GM23338 (cell line): ENCODE measurements at regions not wholly inside any gene's neighbourhood (a gene's known extent, or its start where the extent isn't known, plus 50 kb on each side); places are given as distances from the start of the nearest gene placed in this dataset.

ENCODE experiments used
- ATAC-seq: fragments of 200-7000 bp; cut with Tn5 transposase; 3 replicates; pipeline ENCODE4 v1.9.1; 2020
- DNase-seq: peaks from one replicate; pipeline ENCODE4 v3.0.0-alpha.2; 2015; ENCODE audit warnings: low spot score
- H2AFZ ChIP-seq: fragments of 200-600 bp; sonication (generic); 2 replicates; pipeline ENCODE4 v1.8.0; 2016; ENCODE audit warnings: antibody characterized with exemption, mild to moderate bottlenecking, moderate library complexity
- H3F3A ChIP-seq: fragments of 200-600 bp; sonication (generic); replicated peaks from 2 replicates; pipeline ENCODE4 v1.8.0; 2017; ENCODE audit warnings: antibody characterized with exemption, mixed run types, low read depth
- H3K27ac ChIP-seq: fragments of 200-600 bp; sonication (generic); 2 replicates; pipeline ENCODE4 v1.6.1; 2016; ENCODE audit warnings: low read depth
- H3K27me3 ChIP-seq: fragments of 200-600 bp; sonication (generic); 2 replicates; pipeline ENCODE4 v1.8.0; 2016; ENCODE audit warnings: mild to moderate bottlenecking, mixed run types, moderate library complexity; ENCODE audit not compliant: insufficient read depth
- H3K36me3 ChIP-seq: fragments of 200-600 bp; sonication (generic); 2 replicates; pipeline ENCODE4 v1.8.0; 2016; ENCODE audit warnings: mild to moderate bottlenecking; ENCODE audit not compliant: insufficient read depth
- H3K4me1 ChIP-seq: fragments of 200-600 bp; sonication (generic); 2 replicates; pipeline ENCODE4 v1.8.0; 2016; ENCODE audit warnings: mild to moderate bottlenecking, moderate library complexity; ENCODE audit not compliant: insufficient read depth
- H3K4me2 ChIP-seq: fragments of 200-600 bp; sonication (generic); 2 replicates; pipeline ENCODE4 v1.7.1; 2017; ENCODE audit warnings: mixed run types
- H3K4me3 ChIP-seq: fragments of 200-600 bp; sonication (generic); 2 replicates; pipeline ENCODE4 v1.6.1; 2016; ENCODE audit warnings: mixed run types
- H3K79me2 ChIP-seq: fragments of 200-600 bp; sonication (generic); replicated peaks from 2 replicates; pipeline ENCODE4 v1.8.0; 2017; ENCODE audit warnings: mild to moderate bottlenecking; ENCODE audit not compliant: insufficient read depth
- H3K9me2 ChIP-seq: fragments of 200-600 bp; sonication (generic); 2 replicates; pipeline ENCODE4 v1.8.0; 2017; ENCODE audit not compliant: insufficient read depth
- H4K20me1 ChIP-seq: fragments of 200-600 bp; sonication (generic); replicated peaks from 2 replicates; pipeline ENCODE4 v1.8.0; 2017; ENCODE audit warnings: mild to moderate bottlenecking; ENCODE audit not compliant: insufficient read depth
- H3K27ac Mint-ChIP-seq: 2 replicates; pipeline ENCODE4 v1.8.0; 2020; ENCODE audit warnings: inconsistent platforms, mild to moderate bottlenecking, moderate library complexity, mixed read lengths
- H3K27me3 Mint-ChIP-seq: 3 replicates; pipeline ENCODE4 v1.8.0; 2022; ENCODE audit warnings: low read depth, mild to moderate bottlenecking, moderate library complexity, mixed read lengths, inconsistent platforms; ENCODE audit not compliant: insufficient read depth, poor library complexity
- H3K36me3 Mint-ChIP-seq: 3 replicates; pipeline ENCODE4 v1.8.0; 2021; ENCODE audit warnings: low read depth, mild to moderate bottlenecking, inconsistent platforms, moderate library complexity, mixed read lengths
- H3K4me1 Mint-ChIP-seq: 3 replicates; pipeline ENCODE4 v1.8.0; 2020; ENCODE audit warnings: mild to moderate bottlenecking, inconsistent platforms, mixed read lengths
- H3K4me3 Mint-ChIP-seq: 3 replicates; pipeline ENCODE4 v1.8.0; 2021; ENCODE audit warnings: moderate library complexity, mild to moderate bottlenecking, inconsistent platforms, mixed read lengths
- H3K9me3 Mint-ChIP-seq: 3 replicates; pipeline ENCODE4 v1.8.0; 2020; ENCODE audit warnings: moderate library complexity, mild to moderate bottlenecking, inconsistent platforms, mixed read lengths
- CREB1 ChIP-seq: fragments of 250-450 bp; sonication (Bioruptor Pico); IDR thresholded peaks from 2 replicates; pipeline ENCODE4 v1.5.0; 2020; ENCODE audit warnings: low read depth, mild to moderate bottlenecking, moderate library complexity
- EZH2 ChIP-seq: fragments of 200-600 bp; sonication (generic); IDR thresholded peaks from one replicate; pipeline ENCODE4 v1.8.0; 2017; ENCODE audit warnings: antibody characterized with exemption, mild to moderate bottlenecking, low read depth; ENCODE audit not compliant: unreplicated experiment
- EZH2phosphoT487 ChIP-seq: fragments of 200-600 bp; sonication (generic); IDR thresholded peaks from one replicate; pipeline ENCODE4 v1.8.1; 2018; ENCODE audit warnings: antibody characterized with exemption; ENCODE audit not compliant: unreplicated experiment
- JUNB ChIP-seq: IDR thresholded peaks from one replicate; pipeline ENCODE4 v1.6.1; 2016; ENCODE audit warnings: antibody characterized with exemption; ENCODE audit not compliant: unreplicated experiment
- NANOG ChIP-seq: IDR thresholded peaks from 2 replicates; pipeline ENCODE4 v1.6.1; 2016; ENCODE audit warnings: antibody characterized with exemption, borderline replicate concordance
- POLR2AphosphoS5 ChIP-seq: IDR thresholded peaks from 2 replicates; pipeline ENCODE4 v1.6.1; 2016; ENCODE audit warnings: antibody characterized with exemption, low read depth
- STAT1 ChIP-seq: IDR thresholded peaks from one replicate; pipeline ENCODE4 v1.6.1; 2016; ENCODE audit warnings: antibody characterized with exemption; ENCODE audit not compliant: unreplicated experiment
- ZNF114 ChIP-seq: fragments of 250-450 bp; sonication (Bioruptor Pico); IDR thresholded peaks from 2 replicates; pipeline ENCODE4 v1.5.0; 2020; ENCODE audit warnings: mild to moderate bottlenecking, moderate library complexity
- ZNF331 ChIP-seq: fragments of 250-450 bp; sonication (Bioruptor Pico); IDR thresholded peaks from 2 replicates; pipeline ENCODE4 v1.5.0; 2020; ENCODE audit warnings: low read depth, mild to moderate bottlenecking, moderate library complexity
- TF ChIP-seq, protein P1 (sequence below): fragments of 250-450 bp; sonication (Bioruptor Pico); IDR thresholded peaks from 2 replicates; pipeline ENCODE4 v1.5.0; 2020; ENCODE audit warnings: mild to moderate bottlenecking, moderate library complexity
- TF ChIP-seq, protein P2 (sequence below): IDR thresholded peaks from one replicate; pipeline ENCODE4 v1.6.1; 2018; ENCODE audit warnings: antibody characterized with exemption; ENCODE audit not compliant: unreplicated experiment
- TF ChIP-seq, protein P3 (sequence below), 2 experiments: fragments of 200-600 bp in 1 of 2; sonication (generic) in 1 of 2; conservative IDR thresholded peaks; 2 replicates each; pipeline versions ENCODE4 v1.5.1 to v1.6.1; 2016 to 2017; ENCODE audit warnings: antibody characterized with exemption in 2 of 2, low read depth in 2 of 2, mild to moderate bottlenecking in 2 of 2, moderate library complexity in 1 of 2
- TF ChIP-seq, protein P4 (sequence below): IDR thresholded peaks from 2 replicates; pipeline ENCODE4 v1.6.1; 2016; ENCODE audit warnings: antibody characterized with exemption

DNA sequence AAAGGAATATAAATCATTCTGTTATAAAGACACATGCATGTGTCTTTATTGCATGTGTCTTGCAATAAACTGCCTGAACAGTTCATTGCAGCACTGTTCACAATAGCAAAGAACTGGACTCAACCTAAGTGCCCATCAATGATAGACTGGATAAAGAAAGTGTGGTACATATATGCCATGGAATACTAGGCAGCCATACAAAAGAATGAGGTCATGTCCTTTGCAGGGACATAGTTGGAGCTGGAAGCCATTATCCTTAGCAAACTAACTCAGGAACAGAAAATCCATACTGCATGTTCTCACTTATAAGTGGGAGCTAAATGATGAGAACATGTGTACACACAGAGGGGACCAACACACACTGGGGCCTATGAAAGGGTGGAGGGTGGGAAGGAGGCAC is 63.7 kb upstream of the CHD1 start:
- 0 out of 2 replicates have a peak, but pooled peaks cover 3% of the 10 kb centered on the region for H3K9me2 ChIP-seq
- H2AFZ ChIP-seq: no peak overlapping the region
- Mint-ChIP-seq H3K27ac (no peak overlapping the region), H3K9me3 (no peaks in the 10 kb centered on the region), H3K4me3 (no peak overlapping the region), H3K27me3 (peaks cover 2% of the 10 kb centered on the region), H3K36me3 (no peaks in the 10 kb centered on the region), H3K4me1 (no peaks in the 10 kb centered on the region)
- H4K20me1 ChIP-seq: no peaks in the 10 kb centered on the region
- no peak overlapping the region for H3K4me3 ChIP-seq
- H3K4me1 ChIP-seq: no peaks in the 10 kb centered on the region
- ATAC-seq: no peak
- no peak overlapping the region for H3K27ac ChIP-seq
- no peaks in the 10 kb centered on the region for H3K27me3 ChIP-seq
- H3K36me3 ChIP-seq: no peaks in the 10 kb centered on the region
- TF ChIP-seq JUNB: no peak
- no peak for TF ChIP-seq ZNF331
- no peak for TF ChIP-seq ZNF114
- TF ChIP-seq, protein P1, sequence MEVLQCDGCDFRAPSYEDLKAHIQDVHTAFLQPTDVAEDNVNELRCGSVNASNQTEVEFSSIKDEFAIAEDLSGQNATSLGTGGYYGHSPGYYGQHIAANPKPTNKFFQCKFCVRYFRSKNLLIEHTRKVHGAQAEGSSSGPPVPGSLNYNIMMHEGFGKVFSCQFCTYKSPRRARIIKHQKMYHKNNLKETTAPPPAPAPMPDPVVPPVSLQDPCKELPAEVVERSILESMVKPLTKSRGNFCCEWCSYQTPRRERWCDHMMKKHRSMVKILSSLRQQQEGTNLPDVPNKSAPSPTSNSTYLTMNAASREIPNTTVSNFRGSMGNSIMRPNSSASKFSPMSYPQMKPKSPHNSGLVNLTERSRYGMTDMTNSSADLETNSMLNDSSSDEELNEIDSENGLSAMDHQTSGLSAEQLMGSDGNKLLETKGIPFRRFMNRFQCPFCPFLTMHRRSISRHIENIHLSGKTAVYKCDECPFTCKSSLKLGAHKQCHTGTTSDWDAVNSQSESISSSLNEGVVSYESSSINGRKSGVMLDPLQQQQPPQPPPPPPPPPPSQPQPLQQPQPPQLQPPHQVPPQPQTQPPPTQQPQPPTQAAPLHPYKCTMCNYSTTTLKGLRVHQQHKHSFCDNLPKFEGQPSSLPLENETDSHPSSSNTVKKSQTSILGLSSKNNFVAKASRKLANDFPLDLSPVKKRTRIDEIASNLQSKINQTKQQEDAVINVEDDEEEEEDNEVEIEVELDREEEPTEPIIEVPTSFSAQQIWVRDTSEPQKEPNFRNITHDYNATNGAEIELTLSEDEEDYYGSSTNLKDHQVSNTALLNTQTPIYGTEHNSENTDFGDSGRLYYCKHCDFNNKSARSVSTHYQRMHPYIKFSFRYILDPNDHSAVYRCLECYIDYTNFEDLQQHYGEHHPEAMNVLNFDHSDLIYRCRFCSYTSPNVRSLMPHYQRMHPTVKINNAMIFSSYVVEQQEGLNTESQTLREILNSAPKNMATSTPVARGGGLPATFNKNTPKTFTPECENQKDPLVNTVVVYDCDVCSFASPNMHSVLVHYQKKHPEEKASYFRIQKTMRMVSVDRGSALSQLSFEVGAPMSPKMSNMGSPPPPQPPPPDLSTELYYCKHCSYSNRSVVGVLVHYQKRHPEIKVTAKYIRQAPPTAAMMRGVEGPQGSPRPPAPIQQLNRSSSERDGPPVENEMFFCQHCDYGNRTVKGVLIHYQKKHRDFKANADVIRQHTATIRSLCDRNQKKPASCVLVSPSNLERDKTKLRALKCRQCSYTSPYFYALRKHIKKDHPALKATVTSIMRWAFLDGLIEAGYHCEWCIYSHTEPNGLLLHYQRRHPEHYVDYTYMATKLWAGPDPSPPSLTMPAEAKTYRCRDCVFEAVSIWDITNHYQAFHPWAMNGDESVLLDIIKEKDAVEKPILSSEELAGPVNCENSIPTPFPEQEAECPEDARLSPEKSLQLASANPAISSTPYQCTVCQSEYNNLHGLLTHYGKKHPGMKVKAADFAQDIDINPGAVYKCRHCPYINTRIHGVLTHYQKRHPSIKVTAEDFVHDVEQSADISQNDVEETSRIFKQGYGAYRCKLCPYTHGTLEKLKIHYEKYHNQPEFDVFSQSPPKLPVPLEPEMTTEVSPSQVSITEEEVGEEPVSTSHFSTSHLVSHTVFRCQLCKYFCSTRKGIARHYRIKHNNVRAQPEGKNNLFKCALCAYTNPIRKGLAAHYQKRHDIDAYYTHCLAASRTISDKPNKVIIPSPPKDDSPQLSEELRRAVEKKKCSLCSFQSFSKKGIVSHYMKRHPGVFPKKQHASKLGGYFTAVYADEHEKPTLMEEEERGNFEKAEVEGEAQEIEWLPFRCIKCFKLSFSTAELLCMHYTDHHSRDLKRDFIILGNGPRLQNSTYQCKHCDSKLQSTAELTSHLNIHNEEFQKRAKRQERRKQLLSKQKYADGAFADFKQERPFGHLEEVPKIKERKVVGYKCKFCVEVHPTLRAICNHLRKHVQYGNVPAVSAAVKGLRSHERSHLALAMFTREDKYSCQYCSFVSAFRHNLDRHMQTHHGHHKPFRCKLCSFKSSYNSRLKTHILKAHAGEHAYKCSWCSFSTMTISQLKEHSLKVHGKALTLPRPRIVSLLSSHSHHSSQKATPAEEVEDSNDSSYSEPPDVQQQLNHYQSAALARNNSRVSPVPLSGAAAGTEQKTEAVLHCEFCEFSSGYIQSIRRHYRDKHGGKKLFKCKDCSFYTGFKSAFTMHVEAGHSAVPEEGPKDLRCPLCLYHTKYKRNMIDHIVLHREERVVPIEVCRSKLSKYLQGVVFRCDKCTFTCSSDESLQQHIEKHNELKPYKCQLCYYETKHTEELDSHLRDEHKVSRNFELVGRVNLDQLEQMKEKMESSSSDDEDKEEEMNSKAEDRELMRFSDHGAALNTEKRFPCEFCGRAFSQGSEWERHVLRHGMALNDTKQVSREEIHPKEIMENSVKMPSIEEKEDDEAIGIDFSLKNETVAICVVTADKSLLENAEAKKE (CRISPR knock-in tag): no peak
- TF ChIP-seq POLR2AphosphoS5: no peak
- TF ChIP-seq STAT1: no peak
- TF ChIP-seq, protein P2, sequence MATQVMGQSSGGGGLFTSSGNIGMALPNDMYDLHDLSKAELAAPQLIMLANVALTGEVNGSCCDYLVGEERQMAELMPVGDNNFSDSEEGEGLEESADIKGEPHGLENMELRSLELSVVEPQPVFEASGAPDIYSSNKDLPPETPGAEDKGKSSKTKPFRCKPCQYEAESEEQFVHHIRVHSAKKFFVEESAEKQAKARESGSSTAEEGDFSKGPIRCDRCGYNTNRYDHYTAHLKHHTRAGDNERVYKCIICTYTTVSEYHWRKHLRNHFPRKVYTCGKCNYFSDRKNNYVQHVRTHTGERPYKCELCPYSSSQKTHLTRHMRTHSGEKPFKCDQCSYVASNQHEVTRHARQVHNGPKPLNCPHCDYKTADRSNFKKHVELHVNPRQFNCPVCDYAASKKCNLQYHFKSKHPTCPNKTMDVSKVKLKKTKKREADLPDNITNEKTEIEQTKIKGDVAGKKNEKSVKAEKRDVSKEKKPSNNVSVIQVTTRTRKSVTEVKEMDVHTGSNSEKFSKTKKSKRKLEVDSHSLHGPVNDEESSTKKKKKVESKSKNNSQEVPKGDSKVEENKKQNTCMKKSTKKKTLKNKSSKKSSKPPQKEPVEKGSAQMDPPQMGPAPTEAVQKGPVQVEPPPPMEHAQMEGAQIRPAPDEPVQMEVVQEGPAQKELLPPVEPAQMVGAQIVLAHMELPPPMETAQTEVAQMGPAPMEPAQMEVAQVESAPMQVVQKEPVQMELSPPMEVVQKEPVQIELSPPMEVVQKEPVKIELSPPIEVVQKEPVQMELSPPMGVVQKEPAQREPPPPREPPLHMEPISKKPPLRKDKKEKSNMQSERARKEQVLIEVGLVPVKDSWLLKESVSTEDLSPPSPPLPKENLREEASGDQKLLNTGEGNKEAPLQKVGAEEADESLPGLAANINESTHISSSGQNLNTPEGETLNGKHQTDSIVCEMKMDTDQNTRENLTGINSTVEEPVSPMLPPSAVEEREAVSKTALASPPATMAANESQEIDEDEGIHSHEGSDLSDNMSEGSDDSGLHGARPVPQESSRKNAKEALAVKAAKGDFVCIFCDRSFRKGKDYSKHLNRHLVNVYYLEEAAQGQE: no peak
- no peak for TF ChIP-seq EZH2phosphoT487
- no peak for TF ChIP-seq CREB1 (CRISPR knock-in tag)
- TF ChIP-seq, protein P3, sequence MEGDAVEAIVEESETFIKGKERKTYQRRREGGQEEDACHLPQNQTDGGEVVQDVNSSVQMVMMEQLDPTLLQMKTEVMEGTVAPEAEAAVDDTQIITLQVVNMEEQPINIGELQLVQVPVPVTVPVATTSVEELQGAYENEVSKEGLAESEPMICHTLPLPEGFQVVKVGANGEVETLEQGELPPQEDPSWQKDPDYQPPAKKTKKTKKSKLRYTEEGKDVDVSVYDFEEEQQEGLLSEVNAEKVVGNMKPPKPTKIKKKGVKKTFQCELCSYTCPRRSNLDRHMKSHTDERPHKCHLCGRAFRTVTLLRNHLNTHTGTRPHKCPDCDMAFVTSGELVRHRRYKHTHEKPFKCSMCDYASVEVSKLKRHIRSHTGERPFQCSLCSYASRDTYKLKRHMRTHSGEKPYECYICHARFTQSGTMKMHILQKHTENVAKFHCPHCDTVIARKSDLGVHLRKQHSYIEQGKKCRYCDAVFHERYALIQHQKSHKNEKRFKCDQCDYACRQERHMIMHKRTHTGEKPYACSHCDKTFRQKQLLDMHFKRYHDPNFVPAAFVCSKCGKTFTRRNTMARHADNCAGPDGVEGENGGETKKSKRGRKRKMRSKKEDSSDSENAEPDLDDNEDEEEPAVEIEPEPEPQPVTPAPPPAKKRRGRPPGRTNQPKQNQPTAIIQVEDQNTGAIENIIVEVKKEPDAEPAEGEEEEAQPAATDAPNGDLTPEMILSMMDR (conservative IDR thresholded peaks at IDR 0.05; ENCODE audit: low read depth in 2 of 2): no peak
- TF ChIP-seq EZH2: no peak
- TF ChIP-seq, protein P4, sequence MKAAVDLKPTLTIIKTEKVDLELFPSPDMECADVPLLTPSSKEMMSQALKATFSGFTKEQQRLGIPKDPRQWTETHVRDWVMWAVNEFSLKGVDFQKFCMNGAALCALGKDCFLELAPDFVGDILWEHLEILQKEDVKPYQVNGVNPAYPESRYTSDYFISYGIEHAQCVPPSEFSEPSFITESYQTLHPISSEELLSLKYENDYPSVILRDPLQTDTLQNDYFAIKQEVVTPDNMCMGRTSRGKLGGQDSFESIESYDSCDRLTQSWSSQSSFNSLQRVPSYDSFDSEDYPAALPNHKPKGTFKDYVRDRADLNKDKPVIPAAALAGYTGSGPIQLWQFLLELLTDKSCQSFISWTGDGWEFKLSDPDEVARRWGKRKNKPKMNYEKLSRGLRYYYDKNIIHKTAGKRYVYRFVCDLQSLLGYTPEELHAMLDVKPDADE: no peak
- TF ChIP-seq NANOG: no peak
- H3F3A ChIP-seq: no peaks in the 10 kb centered on the region
- H3K79me2 ChIP-seq: no peaks in the 10 kb centered on the region
- DNase-seq: no peak
- no peak overlapping the region for H3K4me2 ChIP-seq
